ENCODE measurements at regions not wholly inside any gene's neighbourhood (a gene's known extent, or its start where the extent isn't known, plus 50 kb on each side); places are given as distances from the start of the nearest gene placed in this dataset.
"Not testable (repeated sequence)": the region's sequence is repeated elsewhere in the genome, so short reads cannot be mapped to it uniquely, and the experiment has no call there.

DNA sequence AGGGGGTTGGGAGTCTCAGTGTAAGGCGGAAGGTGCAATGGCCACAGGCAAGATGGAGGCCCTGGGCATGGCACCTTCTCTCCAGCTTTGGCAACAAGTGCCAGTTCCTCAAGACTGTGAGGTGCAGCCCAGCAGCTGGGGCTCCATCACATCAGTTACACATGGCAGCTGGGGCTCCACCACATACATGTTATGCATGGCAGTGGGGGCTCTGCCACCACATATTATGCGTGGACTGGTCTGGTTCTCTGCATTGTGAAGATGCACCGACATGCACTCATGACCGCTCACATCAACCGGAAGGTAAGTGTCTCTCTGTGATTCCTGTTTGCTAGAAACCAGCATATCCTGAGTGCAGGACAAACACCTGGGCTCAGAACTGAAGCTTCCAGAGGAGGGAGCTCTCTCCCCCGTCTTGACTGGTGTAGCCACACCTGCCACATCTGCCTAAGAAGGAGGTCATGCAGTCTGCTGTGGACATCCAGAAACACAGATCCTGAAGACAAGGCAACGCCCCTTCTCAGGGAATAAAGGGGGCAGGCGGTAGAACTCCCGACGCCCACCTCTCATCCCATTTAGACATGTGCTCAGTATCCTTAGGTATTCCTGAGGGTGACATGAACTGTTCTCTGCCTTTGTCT lies 104.1 kb upstream of the TMPRSS2 start:
- no peak for DNase-seq (ENCODE audit: extremely low spot score, unreplicated experiment)

DNA sequence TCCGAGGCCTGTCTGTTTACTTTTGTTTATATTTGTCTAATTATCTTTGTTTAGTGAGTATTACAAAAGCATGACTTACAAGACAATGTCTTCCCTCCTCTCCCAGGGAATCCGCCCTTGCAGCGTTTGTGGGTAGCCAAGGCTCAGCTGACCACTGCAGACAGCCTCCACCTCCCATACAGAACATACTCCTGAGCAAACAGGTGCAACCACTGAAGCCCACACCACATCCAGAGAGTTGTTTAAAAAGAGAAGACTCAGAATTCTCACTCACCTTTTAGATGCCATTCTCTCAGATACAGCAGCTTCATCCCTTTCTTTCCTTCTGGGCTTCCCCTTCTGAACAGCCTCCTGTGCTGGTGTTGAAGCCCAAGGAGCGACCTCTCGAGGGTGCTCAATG lies 103.5 kb upstream of the TMPRSS2 start:
- Mint-ChIP-seq H3K27ac (no peak overlapping the region), H3K4me1 (ENCODE audit: unreplicated experiment) (peaks cover 22% of the 10 kb centered on the region), H3K9me3 (no peaks in the 10 kb centered on the region), H3K4me3 (no peak overlapping the region), H3K36me3 (no peaks in the 10 kb centered on the region), H3K27me3 (peaks cover 3% of the 10 kb centered on the region)
- DNase-seq (ENCODE audit: extremely low spot score, unreplicated experiment) = no peak
- TF ChIP-seq, protein P1, sequence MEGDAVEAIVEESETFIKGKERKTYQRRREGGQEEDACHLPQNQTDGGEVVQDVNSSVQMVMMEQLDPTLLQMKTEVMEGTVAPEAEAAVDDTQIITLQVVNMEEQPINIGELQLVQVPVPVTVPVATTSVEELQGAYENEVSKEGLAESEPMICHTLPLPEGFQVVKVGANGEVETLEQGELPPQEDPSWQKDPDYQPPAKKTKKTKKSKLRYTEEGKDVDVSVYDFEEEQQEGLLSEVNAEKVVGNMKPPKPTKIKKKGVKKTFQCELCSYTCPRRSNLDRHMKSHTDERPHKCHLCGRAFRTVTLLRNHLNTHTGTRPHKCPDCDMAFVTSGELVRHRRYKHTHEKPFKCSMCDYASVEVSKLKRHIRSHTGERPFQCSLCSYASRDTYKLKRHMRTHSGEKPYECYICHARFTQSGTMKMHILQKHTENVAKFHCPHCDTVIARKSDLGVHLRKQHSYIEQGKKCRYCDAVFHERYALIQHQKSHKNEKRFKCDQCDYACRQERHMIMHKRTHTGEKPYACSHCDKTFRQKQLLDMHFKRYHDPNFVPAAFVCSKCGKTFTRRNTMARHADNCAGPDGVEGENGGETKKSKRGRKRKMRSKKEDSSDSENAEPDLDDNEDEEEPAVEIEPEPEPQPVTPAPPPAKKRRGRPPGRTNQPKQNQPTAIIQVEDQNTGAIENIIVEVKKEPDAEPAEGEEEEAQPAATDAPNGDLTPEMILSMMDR (conservative IDR thresholded peaks at IDR 0.05) = no peak

More for the DNA sequence above, 104.1 kb upstream of the TMPRSS2 start:
- Mint-ChIP-seq H3K4me1 (ENCODE audit: unreplicated experiment) (peaks cover 22% of the 10 kb centered on the region), H3K27ac (peak overlapping the region; percentile 60), H3K4me3 (peak overlapping the region; percentile 60), H3K36me3 (no peaks in the 10 kb centered on the region), H3K9me3 (no peaks in the 10 kb centered on the region), H3K27me3 (peaks cover 3% of the 10 kb centered on the region)
- TF ChIP-seq, protein P1 (conservative IDR thresholded peaks at IDR 0.05) = no peak

DNA sequence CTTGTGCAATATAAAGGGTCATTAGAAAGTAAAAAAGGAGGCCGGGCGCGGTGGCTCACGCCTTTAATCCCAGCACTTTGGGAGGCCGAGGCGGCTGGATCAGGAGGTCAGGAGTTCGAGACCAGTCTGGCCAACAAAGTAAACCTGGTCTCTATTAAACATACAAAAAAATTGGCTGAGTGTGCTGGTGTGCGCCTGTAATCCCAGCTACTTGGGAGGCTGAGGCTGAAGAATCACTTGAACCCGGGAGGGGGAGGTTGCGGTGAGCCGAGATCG lies 102.8 kb upstream of the TMPRSS2 start:
- not testable (repeated sequence) for DNase-seq (ENCODE audit: extremely low spot score, unreplicated experiment); H3K9me3 Mint-ChIP-seq; H3K27ac Mint-ChIP-seq; H3K27me3 Mint-ChIP-seq; H3K36me3 Mint-ChIP-seq; H3K4me3 Mint-ChIP-seq
- H3K4me1 Mint-ChIP-seq (ENCODE audit: unreplicated experiment) = peaks cover 22% of the 10 kb centered on the region

DNA sequence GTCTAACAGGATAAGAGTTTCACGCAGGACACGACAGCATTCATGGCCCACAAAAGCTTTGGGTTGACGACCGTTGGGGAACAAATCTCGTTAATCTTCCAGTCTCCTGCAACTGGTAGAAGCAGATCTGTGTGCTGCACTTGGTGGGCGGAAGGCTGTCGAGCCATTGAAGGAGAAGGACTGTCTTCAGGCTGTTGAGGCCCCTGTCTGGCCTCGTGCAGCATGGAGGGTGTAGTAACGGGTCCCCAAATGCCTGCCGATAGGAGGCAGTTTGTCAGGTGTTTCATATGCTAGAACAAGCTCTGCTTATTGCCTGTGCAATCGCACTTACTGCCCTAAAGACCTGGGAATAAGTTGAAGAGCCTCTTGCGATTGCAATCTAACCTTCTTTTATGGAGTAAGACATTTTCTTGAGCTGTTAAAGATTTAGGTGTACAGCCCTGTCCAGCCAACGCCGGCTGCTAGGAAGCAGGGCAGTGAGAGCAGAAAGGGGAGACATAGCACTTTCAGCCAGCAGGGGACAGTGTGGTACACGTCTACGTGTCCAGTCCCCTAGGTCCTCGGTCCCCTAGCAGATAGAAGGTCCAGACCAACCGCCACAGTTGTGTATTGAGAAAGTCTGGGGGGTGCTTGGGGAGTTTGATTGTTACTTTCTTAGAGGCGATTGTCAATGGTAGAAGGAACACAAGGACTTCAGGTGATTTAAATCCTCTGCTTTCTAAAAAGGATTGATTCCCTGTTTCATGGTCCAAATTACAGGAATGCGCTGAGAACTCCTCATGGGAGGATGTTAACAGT lies 102.3 kb upstream of the TMPRSS2 start:
- TF ChIP-seq, protein P1 (conservative IDR thresholded peaks at IDR 0.05) = peak; percentile 84
- Mint-ChIP-seq H3K4me1 (ENCODE audit: unreplicated experiment) (peaks cover 22% of the 10 kb centered on the region), H3K9me3 (no peaks in the 10 kb centered on the region), H3K4me3 (no peak overlapping the region), H3K27ac (no peak overlapping the region), H3K27me3 (peaks cover 3% of the 10 kb centered on the region), H3K36me3 (no peaks in the 10 kb centered on the region)
- no peak for DNase-seq (ENCODE audit: extremely low spot score, unreplicated experiment)

DNA sequence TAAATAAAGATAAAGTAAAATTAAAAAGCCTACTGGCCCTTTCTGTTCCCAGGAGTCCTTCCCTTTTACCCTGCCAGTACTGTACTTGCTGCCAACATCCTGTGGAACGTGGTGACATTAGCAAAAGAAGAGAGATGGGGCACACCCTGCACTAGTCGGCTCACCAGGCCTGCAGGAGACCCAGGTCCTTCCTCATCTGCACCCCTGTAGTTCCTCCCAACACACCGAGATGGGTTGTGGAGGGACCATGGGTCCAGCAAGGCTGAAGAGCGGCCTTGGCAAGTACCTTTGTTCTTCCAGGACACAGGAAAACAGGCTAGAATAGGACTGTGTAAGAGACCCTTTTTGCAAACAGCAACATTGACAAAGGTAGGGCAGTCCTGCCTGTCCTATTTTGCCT lies 98.7 kb upstream of the TMPRSS2 start:
- Mint-ChIP-seq H3K4me3 (no peak overlapping the region), H3K27ac (no peak overlapping the region), H3K9me3 (no peaks in the 10 kb centered on the region), H3K4me1 (ENCODE audit: unreplicated experiment) (peaks cover 22% of the 10 kb centered on the region), H3K36me3 (no peaks in the 10 kb centered on the region), H3K27me3 (peaks cover 3% of the 10 kb centered on the region)
- no peak for DNase-seq (ENCODE audit: extremely low spot score, unreplicated experiment)
- TF ChIP-seq, protein P1 (conservative IDR thresholded peaks at IDR 0.05) = no peak

DNA sequence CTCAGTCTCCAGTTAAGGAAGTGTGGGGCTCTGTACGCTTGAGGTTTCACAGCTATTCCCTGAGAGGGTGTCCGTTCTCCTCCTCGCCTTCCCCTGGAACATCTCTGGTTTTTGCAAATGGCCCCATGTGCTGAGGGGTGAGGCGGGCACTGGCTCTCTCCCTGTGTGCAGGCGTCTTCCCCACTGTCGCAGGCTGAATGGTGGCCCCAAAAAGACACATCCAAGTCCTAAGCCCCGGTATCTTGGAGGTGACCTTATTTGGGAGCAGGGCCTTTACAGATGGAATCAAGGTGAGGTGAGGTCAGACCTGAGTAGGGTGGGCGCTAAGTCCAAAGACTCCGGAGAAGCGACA lies 98.0 kb upstream of the TMPRSS2 start:
- no peak overlapping the region for H3K27ac Mint-ChIP-seq
- TF ChIP-seq, protein P1 (conservative IDR thresholded peaks at IDR 0.05) = no peak
- DNase-seq (ENCODE audit: extremely low spot score, unreplicated experiment) = no peak
- H3K27me3 Mint-ChIP-seq = peaks cover 3% of the 10 kb centered on the region
- H3K4me3 Mint-ChIP-seq = no peak overlapping the region
- no peaks in the 10 kb centered on the region for H3K9me3 Mint-ChIP-seq
- H3K4me1 Mint-ChIP-seq (ENCODE audit: unreplicated experiment) = peaks cover 27% of the 10 kb centered on the region
- no peaks in the 10 kb centered on the region for H3K36me3 Mint-ChIP-seq
